ENCODE measurements at regions not wholly inside any gene's neighbourhood (a gene's known extent, or its start where the extent isn't known, plus 50 kb on each side); places are given as distances from the start of the nearest gene placed in this dataset.

DNA sequence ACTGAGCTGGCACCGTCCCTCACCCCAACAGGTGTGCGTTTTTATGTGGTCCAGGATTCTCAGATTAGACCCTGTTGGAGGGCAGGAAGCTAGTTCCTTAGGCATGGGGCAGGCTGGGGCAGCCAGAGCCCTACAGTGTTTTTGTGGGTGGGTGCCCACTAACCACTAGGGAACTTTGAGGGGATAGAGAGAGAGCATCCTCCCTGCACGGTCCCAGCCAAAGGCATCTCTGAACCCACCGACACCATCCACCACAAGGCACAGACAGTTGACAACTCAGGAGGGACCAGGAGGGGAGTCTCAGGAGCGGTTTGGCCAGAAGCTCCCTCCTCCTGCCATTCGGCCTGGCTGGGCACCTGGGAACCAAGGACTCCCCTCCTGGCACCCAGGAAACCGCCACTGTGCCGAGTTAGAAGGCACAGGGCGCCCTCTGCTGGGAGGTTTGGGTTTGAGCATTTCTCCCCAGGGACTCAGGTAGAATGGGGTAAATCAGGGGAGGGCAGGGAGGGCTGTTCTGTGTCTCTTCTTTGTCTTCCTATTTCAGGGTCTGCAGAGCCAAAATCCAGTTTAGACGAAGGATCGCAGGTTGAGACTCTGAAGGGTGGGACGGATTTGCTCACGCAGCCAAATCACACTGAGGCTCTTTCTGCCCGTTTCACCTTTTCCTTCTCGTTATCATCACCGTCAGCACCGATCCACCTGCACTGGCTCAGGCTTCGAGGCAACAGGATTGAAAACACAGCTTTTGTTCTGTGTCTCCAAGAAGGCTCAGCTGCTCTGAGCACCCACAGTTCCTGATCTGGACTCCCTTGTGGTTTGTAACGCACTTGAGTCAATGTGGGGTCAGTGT lies 84.8 kb upstream of the COL13A1 start:
- DNase-seq (ENCODE audit: low read depth in 2 of 2): peak; percentile 31 to 65

DNA sequence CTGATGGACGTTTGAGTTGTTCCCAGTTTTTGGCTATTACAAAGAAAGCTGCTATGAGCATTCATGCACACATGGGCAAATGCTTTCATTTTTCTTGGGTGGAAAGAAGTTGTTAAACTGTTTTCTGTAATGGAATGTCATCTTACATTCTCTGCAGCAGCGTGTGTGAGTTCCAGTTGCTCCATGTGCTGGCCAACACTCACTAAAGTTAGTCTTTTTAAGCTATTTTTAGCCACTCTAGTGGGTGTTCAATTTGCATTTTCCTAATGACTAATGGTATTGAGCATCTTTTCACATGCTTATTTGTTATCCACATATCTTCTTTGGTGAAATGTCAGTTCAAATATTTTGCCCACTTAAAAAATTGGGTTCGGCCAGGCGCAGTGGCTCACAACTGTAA lies 82.8 kb upstream of the COL13A1 start:
- no peak for DNase-seq (ENCODE audit: low read depth in 2 of 2)

DNA sequence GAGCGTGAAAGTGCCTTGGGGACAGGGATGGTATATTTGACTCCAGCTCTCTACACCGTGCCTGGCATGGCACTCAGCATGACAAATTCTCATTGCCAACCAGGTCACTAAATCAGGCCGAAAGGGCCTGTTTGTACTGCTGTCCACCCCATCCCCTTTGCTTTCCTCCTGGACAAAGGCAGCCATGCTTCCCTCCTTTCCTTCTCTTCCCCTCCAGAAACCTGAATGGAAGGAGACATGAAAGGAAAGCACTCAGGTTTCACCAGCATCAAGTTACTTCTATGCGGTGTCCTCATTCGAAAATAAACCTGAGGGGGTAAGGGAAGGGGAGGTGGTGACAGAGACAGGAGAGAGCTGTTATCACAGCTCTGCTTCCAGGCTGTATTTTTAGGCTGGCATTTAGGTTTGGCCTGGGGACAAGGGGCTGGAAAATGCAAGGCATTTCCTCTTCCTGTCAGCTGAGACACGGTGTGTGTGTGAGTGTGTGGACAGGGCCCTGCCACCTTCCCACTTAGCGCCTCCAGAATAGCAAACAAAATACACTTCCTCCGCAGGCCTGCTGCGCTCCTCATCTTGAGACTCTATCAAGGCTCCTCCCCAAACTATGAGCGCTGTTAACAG lies 79.9 kb upstream of the COL13A1 start:
- no peak for DNase-seq (ENCODE audit: low read depth in 2 of 2)

DNA sequence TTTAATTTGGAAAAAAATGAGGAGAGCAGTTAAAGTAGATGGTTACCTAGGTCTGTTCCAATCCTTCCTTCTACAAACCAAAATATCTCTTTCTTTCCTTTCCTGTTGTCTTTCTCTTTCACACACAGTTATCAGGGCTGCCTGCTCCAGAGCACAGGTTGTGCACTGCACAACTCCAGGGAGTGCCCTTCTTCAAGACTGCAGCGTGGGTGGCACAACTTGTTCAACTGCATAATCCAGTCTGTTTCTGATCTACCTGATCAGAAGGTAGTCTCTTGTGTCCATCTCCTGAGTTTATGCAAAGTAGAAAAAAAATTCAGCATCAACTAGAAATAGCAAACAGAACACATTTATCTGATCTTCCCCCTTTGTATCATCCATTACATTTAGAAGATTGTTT lies 78.1 kb upstream of the COL13A1 start:
- DNase-seq (ENCODE audit: low read depth in 2 of 2): no peak

DNA sequence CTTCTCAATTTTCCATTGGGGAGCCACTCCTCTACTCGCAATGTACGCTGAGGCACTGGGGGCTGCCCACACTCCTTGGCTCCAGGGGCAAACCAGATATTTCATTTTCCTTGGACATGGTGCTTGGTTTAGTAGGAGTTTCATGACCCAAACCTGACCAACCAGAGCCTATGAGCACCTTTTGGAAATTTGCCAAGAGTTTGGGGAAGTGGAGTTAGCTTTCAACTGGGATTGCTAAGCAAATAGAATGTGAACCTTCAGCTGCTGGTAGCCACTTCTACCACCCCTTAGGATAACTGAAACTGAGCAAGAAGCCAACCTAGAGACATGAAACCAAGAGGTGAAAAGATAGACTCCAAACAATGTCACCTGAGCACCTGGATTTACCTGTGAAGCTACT lies 74.9 kb upstream of the COL13A1 start:
- DNase-seq (ENCODE audit: low read depth in 2 of 2): no peak

DNA sequence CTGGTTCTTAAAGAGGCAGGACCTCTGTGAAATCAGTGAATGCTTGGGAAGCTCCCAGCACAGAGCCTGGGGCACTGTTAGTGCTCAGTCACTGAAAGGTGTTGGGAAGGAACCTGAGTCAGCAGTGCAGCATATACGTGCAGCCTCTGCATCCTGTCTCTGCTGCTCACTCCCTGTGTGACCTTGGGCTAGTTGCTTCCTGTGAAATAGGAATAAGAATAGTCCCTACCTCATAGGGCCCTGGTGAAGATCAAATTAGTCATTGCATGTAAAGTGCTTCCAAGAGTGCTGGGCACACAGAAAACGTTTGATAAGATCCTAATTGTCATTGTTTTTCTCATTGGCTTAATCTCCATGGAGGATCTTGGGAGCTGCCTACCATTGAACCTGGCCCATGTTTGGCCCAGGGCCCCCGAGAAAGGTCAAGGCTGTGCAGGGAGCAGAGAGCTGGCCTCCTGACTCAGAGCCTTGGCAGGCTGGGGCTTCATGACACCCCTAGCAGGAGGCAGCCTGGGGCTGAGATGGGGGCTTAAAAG lies 73.3 kb upstream of the COL13A1 start:
- no peak for DNase-seq (ENCODE audit: low read depth in 2 of 2)

DNA sequence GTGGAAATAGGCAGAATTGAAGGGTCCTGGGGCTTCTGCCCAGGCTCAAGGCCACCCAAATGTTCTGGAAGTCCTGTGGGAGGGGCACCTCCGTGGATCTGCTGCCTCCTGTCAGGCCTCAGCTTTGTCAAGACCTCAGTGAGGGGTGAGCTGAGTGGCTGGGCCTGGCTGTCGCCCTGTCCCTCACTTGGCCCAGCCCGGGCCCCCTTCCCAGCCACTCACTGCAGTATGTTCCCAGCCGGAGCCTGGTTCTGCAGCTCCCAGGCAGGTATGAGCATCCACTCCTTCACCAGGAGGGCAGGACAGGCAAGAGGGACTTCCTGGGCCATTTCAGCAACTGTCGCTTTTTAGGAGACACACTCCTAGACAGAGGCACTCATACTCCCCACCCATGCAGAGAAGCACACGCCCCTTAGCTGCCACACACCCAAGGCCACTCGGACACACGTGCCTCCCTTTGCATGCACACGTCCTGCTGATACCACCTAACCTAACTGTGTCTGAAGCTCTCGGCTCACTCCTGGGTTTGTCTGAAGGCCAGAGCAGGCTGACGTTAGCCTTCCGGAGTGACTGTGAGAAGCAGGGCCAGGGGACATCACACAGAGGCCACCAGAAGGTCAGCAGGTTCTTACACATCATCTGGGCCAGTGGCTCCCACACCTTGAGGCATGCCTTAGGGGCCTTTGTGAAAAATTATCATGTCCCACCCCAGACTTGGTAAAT lies 72.2 kb upstream of the COL13A1 start:
- DNase-seq (ENCODE audit: low read depth in 2 of 2): no peak

DNA sequence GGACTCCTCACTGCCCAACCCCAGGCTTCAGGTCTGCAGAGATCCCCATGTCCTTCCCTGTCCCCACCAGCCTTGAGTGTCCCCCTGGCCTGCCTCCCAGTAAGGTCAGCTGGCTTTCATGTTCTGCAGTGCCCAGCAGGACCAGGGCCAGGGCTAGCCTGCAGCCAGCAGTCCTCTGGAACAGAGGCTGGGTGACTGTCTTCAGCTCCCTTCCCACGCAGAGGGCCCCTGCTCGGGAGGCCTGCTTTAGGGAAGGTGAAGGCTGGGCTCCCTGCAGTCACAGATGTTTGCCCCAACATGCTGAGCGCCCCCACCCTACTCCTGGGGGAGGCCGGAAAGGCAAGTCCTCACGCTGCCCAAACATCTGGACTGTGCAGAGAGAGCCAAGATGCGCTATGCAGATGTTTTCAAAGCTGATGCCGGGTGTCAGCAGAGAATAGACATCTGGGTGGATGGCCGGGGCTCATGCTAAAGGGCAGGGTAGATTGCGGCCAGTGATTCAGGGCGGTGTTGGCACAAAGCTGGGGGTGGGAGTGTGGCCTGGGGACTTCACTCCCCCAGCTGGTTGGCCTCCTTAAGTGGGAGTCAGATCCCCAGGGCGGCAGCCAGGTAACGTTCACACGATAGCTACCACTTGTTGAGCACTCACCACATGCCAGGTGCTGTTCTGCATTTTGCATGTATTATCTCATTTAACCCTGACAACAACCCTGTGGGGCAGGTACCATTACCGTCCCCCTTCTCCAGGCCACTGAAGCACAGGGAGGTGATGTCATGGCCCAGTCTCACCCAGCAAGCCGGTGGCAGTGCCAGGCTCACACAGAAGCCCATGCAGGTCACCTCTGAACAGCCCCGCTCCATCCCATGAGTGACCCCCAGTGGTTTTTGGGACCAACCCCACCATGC lies 71.2 kb upstream of the COL13A1 start:
- no peak for DNase-seq (ENCODE audit: low read depth in 2 of 2)

DNA sequence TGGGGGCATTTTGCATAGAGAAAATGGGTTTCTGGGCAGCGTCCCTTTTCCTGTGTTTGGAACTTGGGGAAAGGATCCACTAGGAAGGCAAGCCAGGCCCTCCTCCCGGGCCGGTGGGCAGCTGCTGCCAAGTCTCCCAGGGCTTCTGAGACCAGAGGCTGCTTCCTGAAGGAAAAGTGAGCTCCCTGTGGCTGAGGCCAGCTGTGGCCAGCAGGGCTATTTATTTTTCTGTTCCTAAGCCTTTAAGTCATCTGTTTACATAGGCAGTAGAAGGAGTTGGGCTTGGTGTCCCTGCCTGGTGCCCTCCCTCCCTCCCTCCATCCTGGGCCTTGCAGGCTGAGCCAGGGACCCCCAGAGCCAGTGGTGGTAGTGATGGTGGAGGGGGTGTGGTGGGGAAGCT lies 70.5 kb upstream of the COL13A1 start:
- DNase-seq (ENCODE audit: low read depth in 2 of 2): no peak

DNA sequence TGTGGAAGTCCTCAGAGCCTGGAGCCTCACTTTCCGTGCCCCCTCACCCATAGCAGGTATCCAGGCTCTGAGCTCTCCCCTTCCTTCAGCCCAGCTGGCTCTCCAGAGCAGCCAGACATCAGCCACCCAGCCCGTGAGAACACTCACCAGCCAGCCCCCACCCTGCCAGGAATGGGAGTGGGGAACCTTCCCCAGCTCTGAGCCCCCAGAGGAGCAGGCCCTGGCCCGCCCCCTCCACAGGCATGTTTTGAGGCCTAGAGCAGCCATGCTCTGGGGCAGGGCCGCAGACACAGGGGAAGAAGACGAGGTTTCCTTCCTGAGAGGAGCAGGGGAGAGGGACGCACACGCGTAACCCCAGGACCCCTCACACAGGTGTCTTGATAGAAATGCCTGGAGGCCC lies 70.0 kb upstream of the COL13A1 start:
- no peak for DNase-seq (ENCODE audit: low read depth in 2 of 2)

DNA sequence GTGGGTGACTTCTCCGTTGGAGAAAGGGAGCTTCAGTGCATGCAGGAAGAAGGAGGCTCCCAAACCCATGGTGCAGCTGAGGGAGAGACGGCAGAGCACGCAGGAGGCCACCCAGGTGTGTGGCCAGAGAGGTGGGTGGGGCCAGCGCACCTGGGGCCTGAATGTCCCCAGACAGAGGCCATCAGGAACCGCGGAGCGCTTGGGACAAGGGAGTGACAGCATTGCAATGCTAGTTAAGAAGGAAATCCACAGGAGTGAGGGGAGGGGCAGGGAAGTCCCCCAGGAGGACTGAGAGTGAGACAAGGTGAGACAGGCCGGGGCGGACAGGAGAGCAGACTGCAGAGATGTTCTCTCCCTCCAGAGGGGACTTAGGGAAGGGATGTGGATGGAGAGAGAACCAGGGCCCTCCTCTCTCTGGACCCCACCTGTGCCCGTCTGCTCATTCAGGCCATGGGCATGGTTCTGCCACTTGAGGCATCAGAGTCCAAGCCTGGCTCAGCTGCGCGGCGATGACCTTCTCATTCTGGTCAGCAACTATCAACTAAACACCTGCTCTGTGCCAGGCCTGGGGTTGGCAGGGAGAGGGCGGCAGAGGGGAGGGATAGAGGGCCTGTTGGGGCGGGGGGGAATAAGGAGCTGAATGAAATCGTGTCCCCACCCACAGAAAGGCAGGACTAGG lies 69.4 kb upstream of the COL13A1 start:
- no peak for DNase-seq (ENCODE audit: low read depth in 2 of 2)

DNA sequence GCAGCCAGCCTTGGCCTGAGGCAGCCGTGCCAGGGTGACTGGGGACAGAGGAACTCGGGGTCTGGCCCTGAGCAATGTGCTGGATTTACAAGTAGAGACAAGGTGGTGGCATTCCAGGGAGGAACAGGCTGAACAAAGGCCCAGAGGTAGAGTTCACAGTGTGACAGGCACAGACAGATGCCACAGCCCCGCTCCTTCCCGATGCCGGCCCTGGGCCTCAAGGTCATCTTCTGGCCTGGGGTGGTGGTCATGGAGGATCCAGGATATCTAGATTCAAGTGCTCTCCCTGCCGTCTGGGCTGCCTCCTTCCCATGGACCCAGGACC lies 68.9 kb upstream of the COL13A1 start:
- no peak for DNase-seq (ENCODE audit: low read depth in 2 of 2)

DNA sequence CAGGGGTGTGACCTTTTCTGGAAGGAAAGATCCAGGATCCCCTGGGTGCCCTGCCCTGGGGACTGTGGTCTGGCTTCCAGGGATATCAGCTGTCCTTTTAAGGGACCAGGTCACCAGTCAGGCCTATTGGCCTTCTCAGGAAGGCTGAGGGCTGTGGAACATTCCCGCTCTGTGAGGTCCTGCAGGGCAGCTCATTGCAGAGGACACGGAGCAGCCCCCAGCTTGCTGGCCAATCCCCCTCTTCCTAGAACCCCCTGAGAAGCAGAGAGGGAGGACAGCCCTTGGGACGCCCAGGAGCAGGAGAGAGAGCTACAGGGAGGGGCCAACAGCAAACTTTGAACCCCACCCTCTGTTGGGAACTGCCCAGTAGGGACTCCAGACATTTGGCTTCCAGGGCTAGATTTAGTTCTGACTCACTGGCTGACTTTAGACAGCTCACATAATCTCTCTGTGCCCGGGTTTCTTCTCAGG lies 67.9 kb upstream of the COL13A1 start:
- no peak for DNase-seq (ENCODE audit: low read depth in 2 of 2)

DNA sequence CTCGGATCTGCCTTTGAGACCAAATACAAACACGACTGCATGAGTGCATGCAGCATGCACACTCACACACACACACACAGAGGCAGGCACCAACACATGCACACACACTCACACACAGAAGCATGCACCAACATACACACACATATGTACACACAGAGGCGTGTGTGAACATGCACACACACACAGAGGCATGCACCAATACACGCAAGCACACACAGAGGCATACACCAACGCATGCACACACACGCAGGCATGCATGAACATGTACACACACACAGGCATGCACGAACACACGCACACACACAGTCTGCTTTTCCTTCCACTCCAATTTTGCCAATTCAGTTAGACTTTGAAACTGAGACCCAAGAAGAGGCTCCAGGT lies 67.3 kb upstream of the COL13A1 start:
- no peak for DNase-seq (ENCODE audit: low read depth in 2 of 2)

DNA sequence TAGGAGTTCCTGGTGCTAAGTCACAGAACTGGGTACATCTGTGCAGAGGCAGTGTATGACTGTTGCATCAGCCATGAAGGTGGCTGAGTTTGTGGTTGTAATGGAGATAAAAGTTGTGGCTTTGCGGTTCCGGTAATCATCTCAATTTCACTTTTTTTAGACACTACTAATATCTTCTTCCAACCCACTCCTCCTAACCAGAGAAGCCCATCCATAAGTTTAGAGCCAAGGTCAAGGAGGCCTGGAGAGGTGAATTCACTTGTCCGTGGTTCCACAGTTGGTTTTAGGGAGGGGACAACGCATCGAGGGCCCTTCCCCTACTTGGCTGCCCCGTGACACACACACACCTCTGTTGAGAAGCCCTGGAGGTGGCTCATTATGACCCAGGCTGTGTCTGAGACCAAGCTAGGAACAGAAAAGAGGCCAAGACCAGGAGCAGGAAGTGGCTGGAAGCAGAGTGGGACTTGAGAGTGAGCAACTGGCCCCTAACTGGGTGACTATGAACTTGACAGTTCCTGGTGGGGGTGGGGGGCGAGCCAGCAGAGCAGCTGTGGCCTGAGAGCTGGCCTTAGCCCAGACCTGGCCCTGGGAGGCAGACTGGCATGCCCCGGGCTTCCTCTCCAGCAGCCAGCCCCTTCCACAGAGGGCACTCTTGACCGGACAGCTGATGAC lies 66.8 kb upstream of the COL13A1 start:
- DNase-seq (ENCODE audit: low read depth in 2 of 2): no peak

DNA sequence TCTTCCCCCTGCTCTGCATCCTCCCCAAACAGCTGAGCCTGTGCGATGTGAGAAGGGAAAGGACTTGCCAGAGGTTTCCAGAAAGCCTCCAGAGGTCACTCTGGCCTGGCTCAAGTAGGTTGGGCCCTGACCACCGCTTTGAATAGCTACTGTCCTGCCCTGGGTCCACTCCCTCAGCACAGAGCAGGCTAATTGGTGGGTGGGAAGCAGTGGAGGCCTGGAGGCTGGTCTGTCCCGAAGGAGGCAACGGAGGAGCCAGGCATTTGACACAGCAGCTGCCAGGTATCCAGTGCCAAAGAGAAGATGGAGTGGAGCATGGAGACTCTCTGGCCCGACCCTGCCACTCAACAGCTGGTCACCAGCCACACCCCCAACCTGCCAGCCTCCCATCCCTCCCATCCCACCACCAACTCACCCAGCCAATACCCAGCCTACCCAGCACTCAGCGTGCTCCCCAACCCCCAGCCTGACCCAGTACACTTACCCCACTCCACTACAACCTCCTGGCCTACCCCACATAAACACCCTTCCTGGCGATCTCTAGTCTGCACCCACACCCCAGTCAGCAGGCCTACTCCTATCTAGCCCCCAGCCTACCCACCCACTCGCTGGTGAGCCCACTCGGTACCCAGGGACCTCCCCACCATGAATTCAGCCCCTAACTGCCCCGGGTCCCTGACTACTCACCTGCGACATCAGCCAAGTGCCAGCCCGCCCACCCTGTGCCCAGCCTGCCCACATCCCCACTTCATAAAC lies 64.6 kb upstream of the COL13A1 start:
- no peak for DNase-seq (ENCODE audit: low read depth in 2 of 2)

DNA sequence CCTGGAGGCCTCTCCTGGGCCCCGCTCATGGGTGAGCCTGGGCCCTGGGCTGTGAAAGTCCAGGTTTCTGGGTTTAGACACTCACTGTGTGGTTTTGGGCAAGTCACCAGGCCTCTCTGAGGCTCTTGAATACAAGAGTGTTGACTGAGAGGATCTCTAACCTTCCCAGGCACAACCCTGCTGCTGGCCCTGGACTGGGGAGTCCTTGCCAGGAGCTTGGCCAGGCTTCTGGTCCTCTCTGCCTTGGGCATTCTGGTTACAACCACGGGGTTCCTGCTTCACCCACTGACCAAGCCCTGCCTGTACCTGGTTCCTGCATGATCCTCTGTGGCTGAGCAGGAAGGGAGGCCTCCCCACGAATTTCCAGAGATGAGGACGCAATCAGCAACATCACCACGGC lies 63.6 kb upstream of the COL13A1 start:
- no peak for DNase-seq (ENCODE audit: low read depth in 2 of 2)

DNA sequence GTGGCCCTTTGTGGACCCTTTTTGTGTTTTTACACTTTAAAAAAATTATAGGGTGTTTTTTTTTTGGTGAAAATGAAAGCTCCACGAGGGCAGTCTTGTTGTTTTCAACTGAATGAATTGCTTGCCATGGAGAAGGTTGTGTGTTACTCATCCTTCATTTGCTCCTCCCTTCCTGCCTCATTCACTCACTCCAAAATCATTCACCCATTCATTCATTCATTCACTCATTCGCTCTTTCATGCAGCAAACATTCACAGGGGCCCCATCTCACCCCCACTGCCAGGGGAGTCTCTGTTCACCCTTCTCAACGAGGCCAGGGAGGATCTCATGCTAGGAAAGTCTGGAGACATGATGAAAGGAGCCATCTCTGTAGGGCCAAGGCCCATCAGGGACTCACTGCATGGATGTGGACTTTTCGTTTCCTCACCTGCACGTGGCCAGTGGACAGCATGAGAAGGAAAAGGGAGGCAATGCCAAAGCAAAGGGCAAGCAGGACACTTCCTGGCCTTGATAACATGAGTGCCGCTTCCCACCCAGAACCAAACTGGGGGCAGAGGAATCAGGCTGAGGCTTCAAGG lies 62.8 kb upstream of the COL13A1 start:
- no peak for DNase-seq (ENCODE audit: low read depth in 2 of 2)

DNA sequence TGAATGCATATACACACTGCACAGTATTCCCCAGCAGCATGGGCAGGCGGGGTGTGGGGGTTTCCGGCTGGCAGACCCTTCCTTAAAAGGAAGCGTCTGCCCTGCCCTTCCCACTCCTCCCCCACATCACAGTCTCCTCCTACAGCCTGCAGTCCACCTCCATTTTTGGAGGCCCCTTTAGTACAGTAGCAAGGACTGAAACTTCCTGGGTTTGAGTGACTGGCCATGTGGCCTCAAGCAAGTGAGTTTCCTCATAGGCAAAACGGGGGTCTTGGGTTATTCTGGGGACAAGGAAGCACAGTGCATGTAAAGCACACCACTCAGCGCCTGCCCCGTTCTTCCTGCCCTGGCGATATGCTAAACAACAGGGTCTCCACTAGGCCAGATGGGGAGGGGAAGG lies 62.1 kb upstream of the COL13A1 start:
- DNase-seq (ENCODE audit: low read depth in 2 of 2): no peak
